GM12878 (cell line): ENCODE measurements at regions not wholly inside any gene's neighbourhood (a gene's known extent, or its start where the extent isn't known, plus 50 kb on each side); places are given as distances from the start of the nearest gene placed in this dataset.

Experiments used
- ATAC-seq: fragments of 200-7000 bp; cut with Tn5 transposase; 3 replicates; pipeline ENCODE4 v1.9.1; 2020; ENCODE audit warnings: mild to moderate bottlenecking, moderate library complexity
- BruUV-seq: library from RNA; stranded (reverse); fragments of 400-500 nt; replicated peaks from 2 replicates; lab custom pipeline; 2021; lab: Mats Ljungman, UMichigan
- CTCF ChIA-PET: fragments of 300-600 bp; sonication (Branson Sonifier 250); formaldehyde crosslinking; extraction: SDS; loops from one replicate; lab custom pipeline; 2021; ENCODE audit warnings: inconsistent platforms; lab: Yijun Ruan, JAX
- POLR2A ChIA-PET: fragments of 350-600 bp; formaldehyde crosslinking; extraction: SDS; loops from one replicate; lab custom pipeline; 2021; ENCODE audit warnings: inconsistent platforms; lab: Charles Lee
- RAD21 ChIA-PET: fragments of 300-600 bp; sonication (Branson Sonifier 250); formaldehyde crosslinking; loops from one replicate; lab custom pipeline; 2023; ENCODE audit warnings: antibody characterized with exemption; ENCODE audit not compliant: unreplicated experiment; lab: Charles Lee
- SMC1A ChIA-PET: fragments of 300-600 bp; sonication (Branson Sonifier 250); formaldehyde crosslinking; loops from one replicate; lab custom pipeline; 2023; ENCODE audit not compliant: unreplicated experiment, uncharacterized antibody; lab: Charles Lee
- DNase-seq: peaks from one replicate; pipeline ENCODE4 v3.0.0-alpha.2; 2011; ENCODE audit warnings: low read depth, low spot score
- FAIRE-seq: peaks from 3 replicates; lab custom pipeline; 2011; peaks lifted over from hg19 to GRCh38; lab: Jason Lieb, UNC
- H2AFZ ChIP-seq: 2 replicates; pipeline ENCODE4 v1.6.0; 2011; ENCODE audit warnings: low read depth, low read length, control low read depth; ENCODE audit not compliant: control insufficient read depth
- H3K27ac ChIP-seq: 2 replicates; pipeline ENCODE4 v1.5.1; 2011; ENCODE audit warnings: control low read depth; ENCODE audit not compliant: control insufficient read depth, insufficient read depth
- H3K27me3 ChIP-seq, 2 experiments: replicated peaks in 1 of 2; 2 replicates each; pipeline versions ENCODE4 v1.6.0 to v1.6.1; 2011; ENCODE audit warnings: low read length in 1 of 2; ENCODE audit not compliant: control insufficient read depth in 2 of 2, insufficient read depth in 2 of 2
- H3K36me3 ChIP-seq, 2 experiments: 2 replicates each; pipeline ENCODE4 v1.5.1; 2011; ENCODE audit warnings: low read length in 1 of 2; ENCODE audit not compliant: control insufficient read depth in 2 of 2, insufficient read depth in 2 of 2
- H3K4me1 ChIP-seq: 2 replicates; pipeline ENCODE4 v1.6.1; 2011; ENCODE audit warnings: mild to moderate bottlenecking, low read length, moderate library complexity, mixed read lengths; ENCODE audit not compliant: control insufficient read depth, insufficient read depth
- H3K4me2 ChIP-seq: 2 replicates; pipeline ENCODE4 v1.6.0; 2011; ENCODE audit warnings: control low read depth; ENCODE audit not compliant: control insufficient read depth, insufficient read depth
- H3K4me3 ChIP-seq: fragments of 200-600 bp; sonication (generic); 2 replicates; pipeline ENCODE4 v1.5.1; 2016
- H3K79me2 ChIP-seq: 2 replicates; pipeline ENCODE4 v1.6.0; 2011; ENCODE audit warnings: low read length; ENCODE audit not compliant: control insufficient read depth, insufficient read depth
- H3K9ac ChIP-seq: 2 replicates; pipeline ENCODE4 v1.8.0; 2011; ENCODE audit warnings: low read length, control low read depth, mixed read lengths; ENCODE audit not compliant: control insufficient read depth, insufficient read depth
- H3K9me3 ChIP-seq: replicated peaks from 3 replicates; pipeline ENCODE4 v1.5.1; 2011; ENCODE audit warnings: mild to moderate bottlenecking, low read length; ENCODE audit not compliant: control insufficient read depth, insufficient read depth
- H4K20me1 ChIP-seq: 2 replicates; pipeline ENCODE4 v1.6.0; 2011; ENCODE audit not compliant: control insufficient read depth, insufficient read depth
- BACH1 ChIP-seq: fragments of 450-650 bp; IDR thresholded peaks from 2 replicates; pipeline ENCODE4 v1.6.1; 2017; ENCODE audit warnings: mild to moderate bottlenecking, borderline replicate concordance
- FOXM1 ChIP-seq: IDR thresholded peaks from 2 replicates; pipeline ENCODE4 v1.6.1; 2012; ENCODE audit warnings: low read depth, mild to moderate bottlenecking, inconsistent platforms, low read length, moderate library complexity
- GABPA ChIP-seq: IDR thresholded peaks from 2 replicates; pipeline ENCODE4 v1.6.1; 2014; ENCODE audit warnings: antibody characterized with exemption, low read depth, mild to moderate bottlenecking, inconsistent platforms
- GATAD2B ChIP-seq: fragments of 450-650 bp; conservative IDR thresholded peaks from 2 replicates; pipeline ENCODE4 v1.6.1; 2017; ENCODE audit warnings: low read depth, mild to moderate bottlenecking, moderate library complexity
- KLF5 ChIP-seq: fragments of 450-650 bp; IDR thresholded peaks from 2 replicates; pipeline ENCODE4 v1.6.1; 2014; ENCODE audit warnings: mild to moderate bottlenecking; ENCODE audit not compliant: partially characterized antibody
- MEF2A ChIP-seq: IDR thresholded peaks from 2 replicates; pipeline ENCODE4 v1.6.1; 2011; ENCODE audit warnings: low read depth, mild to moderate bottlenecking, low read length, moderate library complexity; ENCODE audit not compliant: insufficient read depth
- RCOR1 ChIP-seq: conservative IDR thresholded peaks from 2 replicates; pipeline ENCODE4 v1.6.1; 2012; ENCODE audit warnings: low read depth, low read length, improper control_type of control experiment
- RFX5 ChIP-seq: IDR thresholded peaks from 2 replicates; pipeline ENCODE4 v1.6.1; 2011; ENCODE audit warnings: low read depth, low read length, improper control_type of control experiment
- SP1 ChIP-seq: IDR thresholded peaks from one replicate; pipeline ENCODE4 v1.6.1; 2011; ENCODE audit warnings: low read depth, low read length
- SPI1 ChIP-seq: IDR thresholded peaks from 2 replicates; pipeline ENCODE4 v1.6.1; 2011; ENCODE audit warnings: low read depth, mild to moderate bottlenecking, low read length, moderate library complexity, borderline replicate concordance; ENCODE audit not compliant: insufficient read depth
- TAF1 ChIP-seq: IDR thresholded peaks from 2 replicates; pipeline ENCODE4 v1.6.1; 2011; ENCODE audit warnings: mild to moderate bottlenecking, low read depth, low read length, borderline replicate concordance
- WGBS: methylation state at CpG from one replicate; pipeline ENCODE4 v1.1.6; 2016; ENCODE audit warnings: low lambda C conversion rate; ENCODE audit not compliant: insufficient replicate concordance, insufficient coverage; ENCODE audit errors: missing lambda C conversion rate; 5-methylcytosine and 5-hydroxymethylcytosine counted together
- in situ Hi-C: fragments of 300-500 bp; cut with MboI; formaldehyde crosslinking; loops from 9 replicates; pipeline ENCODE4 v1.14.3; 2018; ENCODE audit warnings: mixed read lengths
- intact Hi-C: fragments of 100-400 bp; cut with micrococcal nuclease; formaldehyde crosslinking; loops from one replicate; pipeline ENCODE4 v1.14.2; 2022; ENCODE audit not compliant: unreplicated experiment
- TF ChIP-seq, protein P1 (sequence below): fragments of 450-650 bp; IDR thresholded peaks from 2 replicates; pipeline ENCODE4 v1.6.1; 2016; ENCODE audit warnings: mild to moderate bottlenecking
- TF ChIP-seq, protein P2 (sequence below): fragments of 450-650 bp; IDR thresholded peaks from 2 replicates; pipeline ENCODE4 v1.6.1; 2016; ENCODE audit warnings: mild to moderate bottlenecking, moderate library complexity, borderline replicate concordance

DNA sequence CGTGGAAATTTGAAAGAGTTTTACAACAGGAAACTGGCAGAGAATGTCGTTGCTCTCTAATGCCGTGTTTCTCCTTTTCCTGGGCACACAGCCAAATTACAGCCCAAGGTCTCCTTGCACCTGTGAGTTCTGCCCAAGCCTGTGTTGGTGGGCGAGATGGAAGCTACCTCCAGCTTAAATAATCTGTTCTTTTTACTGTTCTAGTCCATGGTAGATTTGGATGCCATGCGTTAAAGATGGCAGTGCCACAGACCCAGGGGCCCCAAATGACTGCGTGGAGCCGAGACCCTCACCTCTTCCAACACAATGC, 92.6 kb upstream of the IRX4 start:
- intact Hi-C loops: no loop called here
- no peak for FAIRE-seq

GRCh38 chr5:1974501-1975405, 92.0 kb upstream of the IRX4 start:
- ATAC-seq (no peak), FAIRE-seq (no peak), DNase-seq (no peak)
- CTCF ChIA-PET: no interaction called here
- RAD21 ChIA-PET: no interaction called here
- 44% methylated on average over 18 of the region's 18 CpGs for WGBS
- intact Hi-C loops: no loop called here
- Histone ChIP-seq H3K27me3 (no peaks in the 10 kb centered on the region), H4K20me1 (no peaks in the 10 kb centered on the region), H3K9me3 (no peaks in the 10 kb centered on the region), H3K4me3 (no peak overlapping the region), H3K4me1 (no peaks in the 10 kb centered on the region), H3K4me2 (no peak overlapping the region), H2AFZ (no peak overlapping the region), H3K27ac (no peak overlapping the region), H3K36me3 (no peaks in the 10 kb centered on the region), H3K9ac (no peak overlapping the region), H3K79me2 (no peaks in the 10 kb centered on the region)
- in situ Hi-C loops: no loop called here
- SMC1A ChIA-PET: no interaction called here
- BruUV-seq: no TSS peak
- POLR2A ChIA-PET: no interaction called here
- TF ChIP-seq RFX5 (no peak), GATAD2B (no peak), SPI1 (no peak), FOXM1 (no peak), GABPA (no peak)
- TF ChIP-seq, protein P1, sequence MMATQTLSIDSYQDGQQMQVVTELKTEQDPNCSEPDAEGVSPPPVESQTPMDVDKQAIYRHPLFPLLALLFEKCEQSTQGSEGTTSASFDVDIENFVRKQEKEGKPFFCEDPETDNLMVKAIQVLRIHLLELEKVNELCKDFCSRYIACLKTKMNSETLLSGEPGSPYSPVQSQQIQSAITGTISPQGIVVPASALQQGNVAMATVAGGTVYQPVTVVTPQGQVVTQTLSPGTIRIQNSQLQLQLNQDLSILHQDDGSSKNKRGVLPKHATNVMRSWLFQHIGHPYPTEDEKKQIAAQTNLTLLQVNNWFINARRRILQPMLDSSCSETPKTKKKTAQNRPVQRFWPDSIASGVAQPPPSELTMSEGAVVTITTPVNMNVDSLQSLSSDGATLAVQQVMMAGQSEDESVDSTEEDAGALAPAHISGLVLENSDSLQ: no peak
- TF ChIP-seq, protein P2, sequence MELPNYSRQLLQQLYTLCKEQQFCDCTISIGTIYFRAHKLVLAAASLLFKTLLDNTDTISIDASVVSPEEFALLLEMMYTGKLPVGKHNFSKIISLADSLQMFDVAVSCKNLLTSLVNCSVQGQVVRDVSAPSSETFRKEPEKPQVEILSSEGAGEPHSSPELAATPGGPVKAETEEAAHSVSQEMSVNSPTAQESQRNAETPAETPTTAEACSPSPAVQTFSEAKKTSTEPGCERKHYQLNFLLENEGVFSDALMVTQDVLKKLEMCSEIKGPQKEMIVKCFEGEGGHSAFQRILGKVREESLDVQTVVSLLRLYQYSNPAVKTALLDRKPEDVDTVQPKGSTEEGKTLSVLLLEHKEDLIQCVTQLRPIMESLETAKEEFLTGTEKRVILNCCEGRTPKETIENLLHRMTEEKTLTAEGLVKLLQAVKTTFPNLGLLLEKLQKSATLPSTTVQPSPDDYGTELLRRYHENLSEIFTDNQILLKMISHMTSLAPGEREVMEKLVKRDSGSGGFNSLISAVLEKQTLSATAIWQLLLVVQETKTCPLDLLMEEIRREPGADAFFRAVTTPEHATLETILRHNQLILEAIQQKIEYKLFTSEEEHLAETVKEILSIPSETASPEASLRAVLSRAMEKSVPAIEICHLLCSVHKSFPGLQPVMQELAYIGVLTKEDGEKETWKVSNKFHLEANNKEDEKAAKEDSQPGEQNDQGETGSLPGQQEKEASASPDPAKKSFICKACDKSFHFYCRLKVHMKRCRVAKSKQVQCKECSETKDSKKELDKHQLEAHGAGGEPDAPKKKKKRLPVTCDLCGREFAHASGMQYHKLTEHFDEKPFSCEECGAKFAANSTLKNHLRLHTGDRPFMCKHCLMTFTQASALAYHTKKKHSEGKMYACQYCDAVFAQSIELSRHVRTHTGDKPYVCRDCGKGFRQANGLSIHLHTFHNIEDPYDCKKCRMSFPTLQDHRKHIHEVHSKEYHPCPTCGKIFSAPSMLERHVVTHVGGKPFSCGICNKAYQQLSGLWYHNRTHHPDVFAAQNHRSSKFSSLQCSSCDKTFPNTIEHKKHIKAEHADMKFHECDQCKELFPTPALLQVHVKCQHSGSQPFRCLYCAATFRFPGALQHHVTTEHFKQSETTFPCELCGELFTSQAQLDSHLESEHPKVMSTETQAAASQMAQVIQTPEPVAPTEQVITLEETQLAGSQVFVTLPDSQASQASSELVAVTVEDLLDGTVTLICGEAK: no peak

More for the DNA sequence above, 92.6 kb upstream of the IRX4 start:
- Histone ChIP-seq H3K4me1 (no peaks in the 10 kb centered on the region), H3K9me3 (no peaks in the 10 kb centered on the region)
- SMC1A ChIA-PET: no interaction called here
- TF ChIP-seq RCOR1 (no peak), SP1 (no peak), KLF5 (no peak), TAF1 (no peak), MEF2A (no peak), BACH1 (no peak)
- TF ChIP-seq, all 136 proteins: peak for 0
- Histone ChIP-seq H3K27ac (no peak overlapping the region), H3K27me3 (no peaks in the 10 kb centered on the region), H4K20me1 (no peaks in the 10 kb centered on the region), H3K79me2 (no peaks in the 10 kb centered on the region), H3K36me3 (no peaks in the 10 kb centered on the region), H3K4me2 (no peak overlapping the region), H2AFZ (no peak overlapping the region), H3K9ac (no peak overlapping the region), H3K4me3 (no peak overlapping the region)
- DNase-seq: no peak
- POLR2A ChIA-PET: no interaction called here
- BruUV-seq: no TSS peak
- in situ Hi-C loops: no loop called here
- 10% methylated on average over 7 of the region's 7 CpGs for WGBS
- RAD21 ChIA-PET: no interaction called here
- ATAC-seq: no peak
- CTCF ChIA-PET: no interaction called here
